MG63 (cell line): ENCODE measurements at regions not wholly inside any gene's neighbourhood (a gene's known extent, or its start where the extent isn't known, plus 50 kb on each side); places are given as distances from the start of the nearest gene placed in this dataset.

ENCODE experiments used
- DNase-seq: peaks from one replicate; pipeline ENCODE4 v3.0.0-alpha.2; 2020
- H3K27me3 ChIP-seq: fragments of 250-450 bp; sonication (Bioruptor Pico); 2 replicates; pipeline ENCODE4 v1.5.1; 2020; ENCODE audit warnings: mild to moderate bottlenecking, moderate library complexity
- H3K36me3 ChIP-seq: fragments of 250-450 bp; sonication (Bioruptor Pico); 2 replicates; pipeline ENCODE4 v1.5.1; 2020; ENCODE audit warnings: mild to moderate bottlenecking, moderate library complexity
- H3K4me3 ChIP-seq: fragments of 250-450 bp; sonication (Bioruptor Pico); 2 replicates; pipeline ENCODE4 v1.5.1; 2020; ENCODE audit warnings: mild to moderate bottlenecking, moderate library complexity
- H3K9me3 ChIP-seq: fragments of 250-450 bp; sonication (Bioruptor Pico); 2 replicates; pipeline ENCODE4 v1.5.1; 2020; ENCODE audit warnings: mild to moderate bottlenecking, moderate library complexity

- no peak for DNase-seq
- Histone ChIP-seq H3K4me3 (no peak overlapping the region), H3K27me3 (no peaks in the 10 kb centered on the region), H3K9me3 (no peaks in the 10 kb centered on the region), H3K36me3 (no peaks in the 10 kb centered on the region)
These were observed 127.4 kb downstream of the IRF8 start for GRCh38 chr16:86026171-86026910.

GRCh38 chr16:86026916-86027315, 128.0 kb downstream of the IRF8 start:
- Histone ChIP-seq H3K4me3 (no peak overlapping the region), H3K27me3 (no peaks in the 10 kb centered on the region), H3K36me3 (no peaks in the 10 kb centered on the region), H3K9me3 (no peaks in the 10 kb centered on the region)
- DNase-seq = no peak

GRCh38 chr16:86027373-86028126, 128.6 kb downstream of the IRF8 start:
- Histone ChIP-seq H3K4me3 (no peak overlapping the region), H3K27me3 (no peaks in the 10 kb centered on the region), H3K36me3 (no peaks in the 10 kb centered on the region), H3K9me3 (no peaks in the 10 kb centered on the region)
- DNase-seq = no peak

GRCh38 chr16:86029131-86029741, 130.3 kb downstream of the IRF8 start:
- Histone ChIP-seq H3K36me3 (no peaks in the 10 kb centered on the region), H3K9me3 (no peaks in the 10 kb centered on the region), H3K4me3 (no peak overlapping the region), H3K27me3 (no peaks in the 10 kb centered on the region)
- DNase-seq = no peak

GRCh38 chr16:86030116-86030515, 131.2 kb downstream of the IRF8 start:
- H3K36me3 ChIP-seq = no peaks in the 10 kb centered on the region
- H3K4me3 ChIP-seq = no peak overlapping the region
- DNase-seq = no peak
- H3K27me3 ChIP-seq = no peaks in the 10 kb centered on the region
- no peaks in the 10 kb centered on the region for H3K9me3 ChIP-seq

- Histone ChIP-seq H3K36me3 (no peaks in the 10 kb centered on the region), H3K9me3 (no peaks in the 10 kb centered on the region), H3K27me3 (no peaks in the 10 kb centered on the region), H3K4me3 (no peak overlapping the region)
- DNase-seq = no peak
These were observed 132.2 kb downstream of the IRF8 start for GRCh38 chr16:86031141-86031678.

GRCh38 chr16:86033016-86033474, 134.1 kb downstream of the IRF8 start:
- Histone ChIP-seq H3K4me3 (no peak overlapping the region), H3K9me3 (no peaks in the 10 kb centered on the region), H3K36me3 (no peaks in the 10 kb centered on the region), H3K27me3 (no peaks in the 10 kb centered on the region)
- DNase-seq = no peak

- no peak for DNase-seq
- Histone ChIP-seq H3K9me3 (no peaks in the 10 kb centered on the region), H3K4me3 (no peak overlapping the region), H3K36me3 (no peaks in the 10 kb centered on the region), H3K27me3 (no peaks in the 10 kb centered on the region)
These were observed 135.0 kb downstream of the IRF8 start for GRCh38 chr16:86033971-86034370.

- no peaks in the 10 kb centered on the region for H3K27me3 ChIP-seq
- no peaks in the 10 kb centered on the region for H3K36me3 ChIP-seq
- H3K9me3 ChIP-seq = no peaks in the 10 kb centered on the region
- no peak overlapping the region for H3K4me3 ChIP-seq
- DNase-seq = no peak
These were observed 135.5 kb downstream of the IRF8 start for GRCh38 chr16:86034421-86034919.

- no peak for DNase-seq
- H3K27me3 ChIP-seq = no peaks in the 10 kb centered on the region
- no peaks in the 10 kb centered on the region for H3K36me3 ChIP-seq
- no peaks in the 10 kb centered on the region for H3K9me3 ChIP-seq
- H3K4me3 ChIP-seq = no peak overlapping the region
These were observed 136.9 kb downstream of the IRF8 start for GRCh38 chr16:86035906-86036305.

GRCh38 chr16:86037999-86038925, 139.3 kb downstream of the IRF8 start:
- no peak overlapping the region for H3K4me3 ChIP-seq
- no peaks in the 10 kb centered on the region for H3K9me3 ChIP-seq
- no peaks in the 10 kb centered on the region for H3K36me3 ChIP-seq
- no peaks in the 10 kb centered on the region for H3K27me3 ChIP-seq
- DNase-seq = no peak

GRCh38 chr16:86038926-86039310, 140.0 kb downstream of the IRF8 start:
- H3K4me3 ChIP-seq = no peak overlapping the region
- no peak for DNase-seq
- H3K36me3 ChIP-seq = no peaks in the 10 kb centered on the region

GRCh38 chr16:86039606-86040005, 140.6 kb downstream of the IRF8 start:
- H3K27me3 ChIP-seq = no peaks in the 10 kb centered on the region
- H3K4me3 ChIP-seq = no peak overlapping the region
- H3K36me3 ChIP-seq = no peaks in the 10 kb centered on the region
- no peaks in the 10 kb centered on the region for H3K9me3 ChIP-seq
- no peak for DNase-seq

More at GRCh38 chr16:86038926-86039310, 140.0 kb downstream of the IRF8 start:
- Histone ChIP-seq H3K27me3 (no peaks in the 10 kb centered on the region), H3K9me3 (no peaks in the 10 kb centered on the region)

GRCh38 chr16:86040496-86040895, 141.5 kb downstream of the IRF8 start:
- DNase-seq = no peak
- Histone ChIP-seq H3K27me3 (no peaks in the 10 kb centered on the region), H3K36me3 (no peaks in the 10 kb centered on the region), H3K9me3 (no peaks in the 10 kb centered on the region), H3K4me3 (no peak overlapping the region)

GRCh38 chr16:86041215-86041614, 142.3 kb downstream of the IRF8 start:
- no peaks in the 10 kb centered on the region for H3K9me3 ChIP-seq
- DNase-seq = no peak
- no peak overlapping the region for H3K4me3 ChIP-seq
- no peaks in the 10 kb centered on the region for H3K27me3 ChIP-seq
- no peaks in the 10 kb centered on the region for H3K36me3 ChIP-seq

- Histone ChIP-seq H3K27me3 (no peaks in the 10 kb centered on the region), H3K36me3 (no peaks in the 10 kb centered on the region), H3K4me3 (no peak overlapping the region), H3K9me3 (no peaks in the 10 kb centered on the region)
- no peak for DNase-seq
These were observed 142.8 kb downstream of the IRF8 start for GRCh38 chr16:86041807-86042206.
